ENCODE measurements at regions not wholly inside any gene's neighbourhood (a gene's known extent, or its start where the extent isn't known, plus 50 kb on each side); places are given as distances from the start of the nearest gene placed in this dataset.

GRCh38 chr3:159102001-159102400 lies 300.1 kb downstream of the MFSD1 start:
- Histone ChIP-seq H3K27me3 (ENCODE audit: control insufficient read depth, extremely low read depth, insufficient read depth, low read length) (no peaks in the 10 kb centered on the region), H4K20me1 (ENCODE audit: control insufficient read depth, extremely low read depth, insufficient read depth, low read length) (no peaks in the 10 kb centered on the region), H3K4me3 (ENCODE audit: control insufficient read depth in 2 of 3, extremely low read depth in 1 of 3, insufficient read depth in 2 of 3, low read depth in 1 of 3, low read length in 3 of 3) (no peak overlapping the region), H3K27ac (ENCODE audit: control insufficient read depth, insufficient read depth, low read length) (no peak overlapping the region), H3K4me1 (ENCODE audit: control insufficient read depth, extremely low read depth, insufficient read depth, low read length) (no peaks in the 10 kb centered on the region), H3K9me3 (ENCODE audit: control insufficient read depth, low read depth, low read length) (no peaks in the 10 kb centered on the region), H3K79me2 (ENCODE audit: control insufficient read depth, insufficient read depth, low read length) (no peaks in the 10 kb centered on the region), H2AFZ (ENCODE audit: control insufficient read depth, low read length) (no peak overlapping the region), H3K36me3 (ENCODE audit: control insufficient read depth in 2 of 2, extremely low read depth in 1 of 2, insufficient read depth in 2 of 2, low read length in 2 of 2) (no peaks in the 10 kb centered on the region), H3K4me2 (ENCODE audit: control insufficient read depth, extremely low read depth, insufficient read depth, low read depth, low read length) (no peak overlapping the region), H3K9ac (ENCODE audit: control insufficient read depth, extremely low read depth, insufficient read depth, low read length) (no peak overlapping the region), H3K9me1 (ENCODE audit: control insufficient read depth, extremely low read depth, insufficient read depth, low read length) (no peaks in the 10 kb centered on the region)
- FAIRE-seq (no peak), DNase-seq (ENCODE audit: low read depth, low spot score) (no peak)
- dilution Hi-C loops (cut with MboI; ENCODE audit: extremely low pct_ligation_motif_present, low sequenced_read_pairs), result no loop called here
- TF ChIP-seq CTCF (optimal IDR thresholded peaks at IDR 0.05 in 1 of 3, IDR thresholded peaks at IDR 0.05 in 1 of 3, conservative IDR thresholded peaks at IDR 0.05 in 1 of 3; ENCODE audit: extremely low read depth in 1 of 3, insufficient read depth in 2 of 3, low read length in 3 of 3), result no peak
- no peak for TF ChIP-seq EZH2 (IDR thresholded peaks at IDR 0.05; ENCODE audit: low read length)

- H3K4me3 ChIP-seq (ENCODE audit: control insufficient read depth in 2 of 3, extremely low read depth in 1 of 3, insufficient read depth in 2 of 3, low read depth in 1 of 3, low read length in 3 of 3), result no peak overlapping the region
- TF ChIP-seq EZH2 (IDR thresholded peaks at IDR 0.05; ENCODE audit: low read length) (no peak), CTCF (optimal IDR thresholded peaks at IDR 0.05 in 1 of 3, IDR thresholded peaks at IDR 0.05 in 1 of 3, conservative IDR thresholded peaks at IDR 0.05 in 1 of 3; ENCODE audit: extremely low read depth in 1 of 3, insufficient read depth in 2 of 3, low read length in 3 of 3) (no peak)
- H3K9me1 ChIP-seq (ENCODE audit: control insufficient read depth, extremely low read depth, insufficient read depth, low read length), result no peaks in the 10 kb centered on the region
- no peaks in the 10 kb centered on the region for H4K20me1 ChIP-seq (ENCODE audit: control insufficient read depth, extremely low read depth, insufficient read depth, low read length)
- H3K9me3 ChIP-seq (ENCODE audit: control insufficient read depth, low read depth, low read length), result no peaks in the 10 kb centered on the region
- DNase-seq (ENCODE audit: low read depth, low spot score) (no peak), FAIRE-seq (no peak)
- H3K36me3 ChIP-seq (ENCODE audit: control insufficient read depth in 2 of 2, extremely low read depth in 1 of 2, insufficient read depth in 2 of 2, low read length in 2 of 2), result no peaks in the 10 kb centered on the region
- no peak overlapping the region for H3K9ac ChIP-seq (ENCODE audit: control insufficient read depth, extremely low read depth, insufficient read depth, low read length)
- H2AFZ ChIP-seq (ENCODE audit: control insufficient read depth, low read length), result no peak overlapping the region
- H3K27me3 ChIP-seq (ENCODE audit: control insufficient read depth, extremely low read depth, insufficient read depth, low read length), result no peaks in the 10 kb centered on the region
- no peaks in the 10 kb centered on the region for H3K79me2 ChIP-seq (ENCODE audit: control insufficient read depth, insufficient read depth, low read length)
- H3K27ac ChIP-seq (ENCODE audit: control insufficient read depth, insufficient read depth, low read length), result no peak overlapping the region
- H3K4me2 ChIP-seq (ENCODE audit: control insufficient read depth, extremely low read depth, insufficient read depth, low read depth, low read length), result no peak overlapping the region
- dilution Hi-C loops (cut with MboI; ENCODE audit: extremely low pct_ligation_motif_present, low sequenced_read_pairs), result no loop called here
- H3K4me1 ChIP-seq (ENCODE audit: control insufficient read depth, extremely low read depth, insufficient read depth, low read length), result no peaks in the 10 kb centered on the region
These were observed 310.9 kb downstream of the MFSD1 start for GRCh38 chr3:159112724-159113123.
